ENCODE measurements at regions not wholly inside any gene's neighbourhood (a gene's known extent, or its start where the extent isn't known, plus 50 kb on each side); places are given as distances from the start of the nearest gene placed in this dataset.

DNA sequence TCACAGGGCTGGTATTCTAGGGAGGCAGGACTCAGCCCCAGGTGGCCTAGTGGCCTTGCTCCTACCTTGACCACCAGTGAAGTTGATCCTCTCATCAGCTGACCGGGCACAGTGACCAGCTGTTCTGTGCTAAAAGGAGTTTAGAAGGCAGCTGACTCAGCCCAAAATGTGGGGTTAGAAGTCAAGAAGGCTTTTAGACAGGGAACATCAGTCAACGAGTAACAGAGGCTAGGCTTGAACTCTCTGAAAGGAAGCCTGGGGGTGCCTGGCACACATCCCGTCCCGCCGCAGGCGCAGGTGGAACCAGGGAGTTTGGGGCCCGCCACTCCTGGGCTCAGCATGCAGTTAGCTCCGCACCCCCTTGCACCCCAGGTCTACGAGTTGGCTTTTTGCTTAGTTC is 114.9 kb upstream of the SLC45A1 start:
- no peak for DNase-seq (ENCODE audit: low spot score)

- peak; percentile 89 for DNase-seq (ENCODE audit: low spot score)
These were observed 115.6 kb upstream of the SLC45A1 start for GRCh38 chr1:8202182-8202905.

- no peak for DNase-seq (ENCODE audit: low spot score)
These were observed 116.5 kb upstream of the SLC45A1 start for GRCh38 chr1:8201331-8201861.

GRCh38 chr1:8200317-8201115 is 117.4 kb upstream of the SLC45A1 start:
- DNase-seq (ENCODE audit: low spot score): no peak

DNA sequence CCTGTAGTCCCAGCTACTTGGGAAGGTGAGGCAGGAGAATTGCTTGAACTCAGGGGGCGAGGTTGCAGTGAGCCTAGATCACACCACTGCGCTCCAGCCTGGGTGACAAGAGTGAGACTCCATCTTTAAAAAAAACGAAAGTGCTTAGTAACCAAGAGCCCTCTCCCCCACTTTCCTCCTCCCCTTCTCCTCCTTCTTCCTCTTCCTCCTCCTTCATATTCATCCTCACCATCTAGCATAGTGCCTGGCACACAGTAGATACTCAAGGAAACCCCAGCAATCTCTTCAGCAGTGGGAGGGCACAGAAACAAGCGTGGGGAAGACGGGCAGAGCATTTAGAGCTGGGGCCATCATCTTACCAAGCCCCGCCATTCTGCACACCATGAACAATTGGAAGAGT is 119.4 kb upstream of the SLC45A1 start:
- no peak for DNase-seq (ENCODE audit: low spot score)

DNA sequence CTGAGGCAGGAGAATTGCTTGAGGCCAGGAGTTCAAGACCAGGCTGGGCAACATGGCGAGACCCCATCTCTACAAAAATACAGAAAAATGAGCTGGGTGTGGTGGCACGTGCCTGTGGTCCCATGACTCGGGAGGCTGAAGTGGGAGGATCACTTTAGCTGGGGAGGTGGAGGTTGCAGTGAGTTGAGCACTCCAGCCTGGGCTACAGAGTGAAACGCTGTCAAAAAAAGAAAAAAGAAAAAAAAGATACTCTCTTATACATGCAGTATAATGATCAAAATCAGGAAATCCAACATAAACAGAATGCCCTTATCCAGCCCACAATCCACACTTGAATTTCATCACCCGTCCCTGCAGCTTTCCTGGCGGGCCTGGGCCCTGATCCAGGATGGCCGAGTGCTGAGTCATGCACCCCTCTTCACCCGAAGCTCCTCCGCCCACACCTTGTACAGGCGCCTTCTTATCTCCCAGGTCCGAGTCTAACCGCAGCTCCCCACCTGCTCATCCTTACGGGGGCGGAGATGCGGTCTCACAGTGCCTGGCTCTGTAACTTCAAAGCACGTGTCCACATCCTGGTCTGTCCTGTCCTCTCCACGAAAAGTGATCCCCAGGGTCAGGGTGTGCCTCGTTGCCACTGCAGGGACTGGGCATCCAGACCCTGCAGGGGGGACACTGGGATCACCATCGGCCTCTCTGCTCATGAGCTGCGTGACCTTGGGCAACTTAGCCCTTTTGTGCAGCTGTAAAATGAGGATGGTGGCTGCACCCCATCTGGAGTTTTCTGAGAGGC is 120.2 kb upstream of the SLC45A1 start:
- DNase-seq (ENCODE audit: low spot score): peak; percentile 80

DNA sequence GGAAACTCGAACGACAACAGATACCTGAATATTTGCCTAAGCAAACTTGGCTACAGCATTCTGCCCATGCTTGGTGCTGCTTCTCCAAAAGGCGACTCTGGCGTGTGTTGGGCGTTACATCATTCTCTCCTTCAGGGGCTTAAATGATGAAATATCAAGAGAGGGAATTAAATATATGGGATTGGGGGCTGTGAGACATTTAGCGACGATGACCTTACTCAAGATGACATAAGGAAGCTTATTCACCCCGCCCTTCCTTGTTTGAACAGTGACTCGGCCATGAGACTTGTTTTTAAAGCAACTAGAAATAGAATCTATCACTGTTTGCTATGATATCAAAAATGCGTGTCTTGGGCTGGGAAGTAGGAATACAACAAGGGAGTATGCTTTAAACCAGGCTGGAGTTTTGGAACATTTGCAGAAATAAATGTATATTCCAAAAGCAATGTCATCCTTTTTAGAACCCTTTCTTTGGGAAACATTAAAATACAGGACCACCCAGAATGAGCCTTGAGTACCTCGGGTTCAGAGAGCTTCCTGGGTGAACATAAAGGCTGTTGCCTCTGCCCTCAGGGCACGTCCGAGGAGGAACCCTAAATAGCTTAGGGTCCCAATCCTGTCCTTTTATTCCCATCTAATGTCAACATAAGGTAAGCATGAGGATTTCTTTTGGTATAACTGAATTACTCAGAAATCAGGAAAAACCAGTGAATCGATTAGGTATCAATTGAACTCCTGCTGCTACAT is 123.3 kb upstream of the SLC45A1 start:
- DNase-seq (ENCODE audit: low spot score): no peak

GRCh38 chr1:8193840-8194406 is 124.0 kb upstream of the SLC45A1 start:
- no peak for DNase-seq (ENCODE audit: low spot score)

GRCh38 chr1:8191474-8191873 is 126.4 kb upstream of the SLC45A1 start:
- DNase-seq (ENCODE audit: low spot score): no peak

DNA sequence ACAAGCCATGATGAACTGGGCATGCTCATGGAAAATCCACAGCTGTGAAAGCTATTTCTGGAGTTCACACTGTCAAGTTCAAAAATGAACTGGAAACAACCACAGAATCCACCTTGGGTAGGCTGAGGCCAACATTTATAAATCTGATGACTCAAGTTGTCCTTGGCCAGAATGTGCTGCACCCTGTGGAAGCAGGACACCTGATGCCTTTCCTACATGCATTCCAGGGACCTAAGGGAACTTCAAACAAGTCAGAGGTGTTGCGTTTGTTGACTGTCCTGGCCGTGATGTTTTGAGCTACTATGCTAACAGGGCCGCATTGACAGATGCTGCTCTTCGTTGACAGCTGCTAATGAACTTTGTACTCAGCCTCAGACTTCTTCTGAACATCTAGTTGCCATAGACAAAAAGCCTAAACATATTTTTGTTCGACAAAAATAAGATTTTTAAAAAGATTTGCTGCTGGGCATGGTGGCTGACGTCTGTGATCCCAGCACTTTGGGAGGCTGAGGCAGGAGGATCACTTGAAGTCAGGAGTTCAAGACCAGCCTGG is 127.9 kb upstream of the SLC45A1 start:
- DNase-seq (ENCODE audit: low spot score): no peak

GRCh38 chr1:8185400-8185799 is 132.5 kb upstream of the SLC45A1 start:
- no peak for DNase-seq (ENCODE audit: low spot score)

- DNase-seq (ENCODE audit: low spot score): peak; percentile 38
These were observed 133.6 kb upstream of the SLC45A1 start for GRCh38 chr1:8184301-8184700.

GRCh38 chr1:8182034-8182761 is 135.7 kb upstream of the SLC45A1 start:
- peak; percentile 74 for DNase-seq (ENCODE audit: low spot score)

- DNase-seq (ENCODE audit: low spot score): no peak
These were observed 138.7 kb upstream of the SLC45A1 start for GRCh38 chr1:8179132-8179793.

DNA sequence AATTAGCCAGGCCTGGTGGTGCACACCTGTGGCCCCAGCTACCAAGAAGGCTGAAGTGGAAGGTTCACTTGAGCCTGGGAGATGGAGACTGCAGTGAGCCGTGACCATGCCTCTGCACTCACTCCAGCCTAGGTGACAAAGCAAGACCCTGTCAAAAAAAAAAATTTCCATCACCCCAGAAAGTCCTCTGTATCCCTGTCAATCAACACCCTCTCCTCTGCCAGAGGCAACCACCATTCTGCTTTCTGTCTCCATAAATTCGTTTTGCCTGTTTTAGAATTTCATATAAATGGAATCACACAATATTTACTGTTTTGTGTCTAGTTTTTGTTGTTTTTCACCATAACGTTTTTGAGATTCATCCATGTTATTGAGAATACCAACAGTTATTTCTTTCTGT is 141.6 kb upstream of the SLC45A1 start:
- no peak for DNase-seq (ENCODE audit: low spot score)

GRCh38 chr1:8174807-8175206 is 143.1 kb upstream of the SLC45A1 start:
- no peak for DNase-seq (ENCODE audit: low spot score)

GRCh38 chr1:8171751-8172464 is 145.8 kb upstream of the ERRFI1 start:
- DNase-seq (ENCODE audit: low spot score): no peak

DNA sequence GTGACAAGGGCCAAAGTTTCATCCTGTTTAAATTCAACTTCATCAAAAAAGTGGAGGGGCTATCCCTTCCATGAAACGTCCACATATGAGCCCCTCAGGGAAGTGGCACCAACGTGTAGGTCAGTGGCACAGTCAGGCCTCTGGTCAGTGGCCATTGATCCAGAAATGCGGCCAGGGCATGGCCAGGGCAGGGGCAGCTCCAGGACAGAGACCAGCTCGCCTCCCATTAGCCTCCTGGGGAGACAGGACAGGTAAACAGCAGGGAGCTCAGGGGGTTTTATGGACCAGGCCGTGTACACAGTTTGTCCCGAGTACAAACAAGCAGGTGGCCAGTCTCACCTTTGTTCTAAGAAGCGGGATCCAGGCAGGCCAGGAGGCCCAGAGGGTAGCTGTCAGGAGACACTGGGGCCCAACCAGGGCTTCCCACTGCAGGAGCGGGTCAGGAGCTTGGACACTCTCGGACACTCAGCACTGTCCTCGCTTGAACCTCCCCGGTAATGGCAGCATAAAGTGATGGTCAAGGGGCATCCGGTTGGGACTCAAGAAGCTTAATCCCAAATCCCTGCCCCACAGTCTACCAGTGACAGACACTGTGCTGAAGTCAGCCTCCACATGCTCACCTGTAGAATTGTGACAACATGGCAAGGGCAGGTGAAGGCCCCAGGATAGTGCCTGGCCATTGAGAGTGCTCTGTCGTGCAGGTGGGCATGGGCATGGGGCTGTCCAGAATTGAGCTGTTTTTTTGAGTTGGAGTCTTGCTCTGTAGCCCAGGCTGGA is 144.1 kb upstream of the ERRFI1 start:
- DNase-seq (ENCODE audit: low spot score): no peak

Measured in mucosa of gallbladder (tissue), 1 donor.